Calu3 (cell line): ENCODE measurements at regions not wholly inside any gene's neighbourhood (a gene's known extent, or its start where the extent isn't known, plus 50 kb on each side); places are given as distances from the start of the nearest gene placed in this dataset.

Experiments
- BruUV-seq: library from RNA; stranded (reverse); fragments of 400-500 nt; replicated peaks from 2 replicates; lab custom pipeline; 2021; lab: Mats Ljungman, UMichigan
- CTCF ChIA-PET: fragments of 300-600 bp; sonication (Branson Sonifier 250); formaldehyde crosslinking; loops from one replicate; lab custom pipeline; 2022; ENCODE audit warnings: antibody characterized with exemption; lab: Charles Lee
- DNase-seq: peaks from one replicate; pipeline ENCODE4 v3.0.0; 2022
- H3K27ac Mint-ChIP-seq: one replicate; pipeline ENCODE4 v1.8.0; 2022; ENCODE audit warnings: mixed read lengths; ENCODE audit not compliant: unreplicated experiment
- H3K27me3 Mint-ChIP-seq: one replicate; pipeline ENCODE4 v1.8.0; 2022; ENCODE audit warnings: mixed read lengths; ENCODE audit not compliant: unreplicated experiment
- H3K36me3 Mint-ChIP-seq: one replicate; pipeline ENCODE4 v1.8.0; 2022; ENCODE audit warnings: mild to moderate bottlenecking, moderate library complexity, mixed read lengths; ENCODE audit not compliant: insufficient read depth, unreplicated experiment
- H3K4me1 Mint-ChIP-seq: one replicate; pipeline ENCODE4 v1.8.0; 2022; ENCODE audit warnings: mild to moderate bottlenecking, low read depth, mixed read lengths; ENCODE audit not compliant: unreplicated experiment
- H3K4me3 Mint-ChIP-seq: one replicate; pipeline ENCODE4 v1.8.0; 2022; ENCODE audit warnings: mild to moderate bottlenecking, low read depth, moderate library complexity, mixed read lengths; ENCODE audit not compliant: unreplicated experiment
- H3K9me3 Mint-ChIP-seq: one replicate; pipeline ENCODE4 v1.8.0; 2022; ENCODE audit warnings: low read depth, mixed read lengths; ENCODE audit not compliant: unreplicated experiment
- intact Hi-C: fragments of 100-400 bp; cut with micrococcal nuclease; formaldehyde crosslinking; loops from one replicate; pipeline ENCODE4 v1.10.0; 2022; ENCODE audit not compliant: unreplicated experiment
- TF ChIP-seq, protein P1 (sequence below): fragments of 200-600 bp; IDR thresholded peaks from one replicate; pipeline ENCODE4 v1.8.0; 2022; ENCODE audit warnings: antibody characterized with exemption; ENCODE audit not compliant: unreplicated experiment

DNA sequence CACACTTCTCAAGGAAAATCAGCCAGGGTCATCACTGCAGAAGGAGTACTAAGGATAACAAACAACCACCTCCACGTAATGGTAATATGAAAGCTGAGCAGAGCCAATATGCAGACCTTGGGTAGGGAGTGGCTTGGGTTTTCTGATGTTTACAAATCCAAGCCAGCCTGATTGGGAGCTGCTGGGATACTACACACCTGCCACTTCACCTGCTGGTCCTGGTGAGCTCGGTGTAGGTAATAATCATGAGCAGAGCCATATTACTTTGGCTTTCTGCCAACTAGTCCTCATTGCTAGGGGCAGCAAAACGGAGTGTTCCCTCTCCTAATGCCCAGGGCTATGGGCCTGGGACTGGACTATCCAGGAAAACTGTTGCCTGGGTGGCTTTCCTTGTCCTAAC lies 433.5 kb upstream of the PPP2R3A start:
- H3K4me3 Mint-ChIP-seq = no peak overlapping the region
- H3K27me3 Mint-ChIP-seq = peaks cover 86% of the 10 kb centered on the region
- TF ChIP-seq, protein P1, sequence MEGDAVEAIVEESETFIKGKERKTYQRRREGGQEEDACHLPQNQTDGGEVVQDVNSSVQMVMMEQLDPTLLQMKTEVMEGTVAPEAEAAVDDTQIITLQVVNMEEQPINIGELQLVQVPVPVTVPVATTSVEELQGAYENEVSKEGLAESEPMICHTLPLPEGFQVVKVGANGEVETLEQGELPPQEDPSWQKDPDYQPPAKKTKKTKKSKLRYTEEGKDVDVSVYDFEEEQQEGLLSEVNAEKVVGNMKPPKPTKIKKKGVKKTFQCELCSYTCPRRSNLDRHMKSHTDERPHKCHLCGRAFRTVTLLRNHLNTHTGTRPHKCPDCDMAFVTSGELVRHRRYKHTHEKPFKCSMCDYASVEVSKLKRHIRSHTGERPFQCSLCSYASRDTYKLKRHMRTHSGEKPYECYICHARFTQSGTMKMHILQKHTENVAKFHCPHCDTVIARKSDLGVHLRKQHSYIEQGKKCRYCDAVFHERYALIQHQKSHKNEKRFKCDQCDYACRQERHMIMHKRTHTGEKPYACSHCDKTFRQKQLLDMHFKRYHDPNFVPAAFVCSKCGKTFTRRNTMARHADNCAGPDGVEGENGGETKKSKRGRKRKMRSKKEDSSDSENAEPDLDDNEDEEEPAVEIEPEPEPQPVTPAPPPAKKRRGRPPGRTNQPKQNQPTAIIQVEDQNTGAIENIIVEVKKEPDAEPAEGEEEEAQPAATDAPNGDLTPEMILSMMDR = no peak
- no TSS peak for BruUV-seq
- no peaks in the 10 kb centered on the region for H3K36me3 Mint-ChIP-seq
- CTCF ChIA-PET = no interaction called here
- no peaks in the 10 kb centered on the region for H3K9me3 Mint-ChIP-seq
- no peaks in the 10 kb centered on the region for H3K4me1 Mint-ChIP-seq
- DNase-seq = no peak
- no peak overlapping the region for H3K27ac Mint-ChIP-seq
- intact Hi-C loops = no loop called here

DNA sequence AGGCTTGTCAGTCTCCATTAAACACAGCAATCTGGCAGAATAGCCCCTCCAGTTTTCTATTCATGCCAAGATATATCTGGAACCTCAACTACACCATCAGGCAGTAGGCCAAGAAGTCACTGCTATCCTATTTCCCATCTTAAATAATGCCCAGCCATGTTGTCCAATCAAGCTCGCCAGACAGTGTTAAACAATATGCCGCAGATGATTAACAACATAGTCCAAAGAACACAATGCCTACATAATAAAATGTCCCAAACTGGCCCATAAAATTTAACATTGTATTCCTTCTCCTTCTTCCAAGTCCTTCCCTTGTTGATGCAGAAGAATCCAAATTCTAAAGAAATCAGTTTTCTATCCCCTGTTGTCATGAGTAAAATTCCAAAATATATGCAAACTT lies 427.4 kb upstream of the PPP2R3A start:
- H3K4me3 Mint-ChIP-seq = no peak overlapping the region
- peaks cover 48% of the 10 kb centered on the region for H3K27me3 Mint-ChIP-seq
- CTCF ChIA-PET = no interaction called here
- H3K36me3 Mint-ChIP-seq = no peaks in the 10 kb centered on the region
- no peaks in the 10 kb centered on the region for H3K9me3 Mint-ChIP-seq
- intact Hi-C loops = no loop called here
- no peak for DNase-seq
- H3K27ac Mint-ChIP-seq = no peak overlapping the region
- BruUV-seq = no TSS peak
- TF ChIP-seq, protein P1 = no peak
- no peaks in the 10 kb centered on the region for H3K4me1 Mint-ChIP-seq

DNA sequence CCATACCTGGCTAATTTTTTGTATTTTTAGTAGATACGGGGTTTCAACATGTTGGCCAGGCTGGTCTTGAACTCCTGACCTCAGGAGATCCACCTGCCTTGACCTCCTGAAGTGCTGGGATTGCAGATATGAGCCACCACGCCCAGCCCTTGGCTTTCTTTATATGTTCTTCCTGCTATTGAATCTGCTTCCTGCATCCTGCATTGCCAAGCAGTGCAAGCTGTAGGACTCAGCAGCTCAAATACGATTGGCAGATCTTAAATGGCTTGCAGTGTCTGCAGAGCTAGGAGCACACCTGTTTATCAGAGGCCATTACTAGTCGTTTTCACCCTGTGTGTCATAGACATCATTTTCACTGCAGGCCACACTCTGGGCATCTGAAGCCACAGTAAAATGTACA lies 426.2 kb upstream of the PPP2R3A start:
- Mint-ChIP-seq H3K9me3 (no peaks in the 10 kb centered on the region), H3K4me3 (no peak overlapping the region), H3K36me3 (no peaks in the 10 kb centered on the region), H3K27me3 (peaks cover 36% of the 10 kb centered on the region), H3K4me1 (no peaks in the 10 kb centered on the region), H3K27ac (no peak overlapping the region)
- intact Hi-C loops = no loop called here
- TF ChIP-seq, protein P1 = no peak
- BruUV-seq = no TSS peak
- DNase-seq = no peak
- CTCF ChIA-PET = no interaction called here

DNA sequence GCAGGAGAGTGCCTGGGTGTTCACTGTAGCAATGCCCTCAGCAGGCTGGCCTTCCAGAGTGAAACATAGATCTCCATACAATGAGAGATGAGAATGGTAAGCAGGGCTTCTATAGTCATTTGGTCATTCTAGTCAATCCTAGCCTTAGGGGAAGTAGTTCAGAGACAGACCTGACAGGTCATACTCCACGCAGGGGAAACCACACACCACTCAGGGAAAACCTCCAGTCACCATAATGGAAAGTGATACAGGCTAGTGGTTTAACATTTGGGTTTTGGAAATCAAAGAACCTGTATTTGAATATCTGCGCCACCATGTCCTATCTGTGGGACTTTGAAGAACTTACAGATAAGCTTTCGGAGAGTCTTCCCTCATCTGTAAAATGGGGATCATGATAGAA lies 425.7 kb upstream of the PPP2R3A start:
- H3K9me3 Mint-ChIP-seq = no peaks in the 10 kb centered on the region

More for the DNA sequence above, 425.7 kb upstream of the PPP2R3A start:
- no peak overlapping the region for H3K27ac Mint-ChIP-seq
- H3K36me3 Mint-ChIP-seq = no peaks in the 10 kb centered on the region
- BruUV-seq = no TSS peak
- TF ChIP-seq, protein P1 = no peak
- intact Hi-C loops = no loop called here
- CTCF ChIA-PET = no interaction called here
- H3K27me3 Mint-ChIP-seq = peaks cover 31% of the 10 kb centered on the region
- DNase-seq = no peak
- no peak overlapping the region for H3K4me3 Mint-ChIP-seq
- no peaks in the 10 kb centered on the region for H3K4me1 Mint-ChIP-seq
